CD14-positive monocyte (primary cell): ENCODE measurements at regions not wholly inside any gene's neighbourhood (a gene's known extent, or its start where the extent isn't known, plus 50 kb on each side); places are given as distances from the start of the nearest gene placed in this dataset.

Experiments
- DNase-seq, 3 donors: peaks; one replicate each; pipeline ENCODE4 v3.0.0-alpha.2; 2011 to 2022
- H2AFZ ChIP-seq: 2 replicates; pipeline ENCODE4 v1.6.0; 2012; ENCODE audit warnings: mild to moderate bottlenecking, low read depth, low read length, inconsistent platforms; ENCODE audit not compliant: insufficient read depth, poor library complexity, severe bottlenecking
- H3K27ac ChIP-seq, 2 donors: 1 replicate in 1 of 2; 2 replicates in 1 of 2; pipeline ENCODE4 v1.5.1; 2012 to 2013; ENCODE audit warnings: low read length in 2 of 2, control low read depth in 1 of 2, inconsistent platforms in 1 of 2, low read depth in 1 of 2, mild to moderate bottlenecking in 1 of 2
- H3K27me3 ChIP-seq, 2 donors: one replicate each; pipeline versions ENCODE4 v1.6.0 to v1.6.1; 2011 to 2013; ENCODE audit warnings: low read length in 2 of 2; ENCODE audit not compliant: control insufficient read depth in 2 of 2, insufficient read depth in 2 of 2
- H3K36me3 ChIP-seq, 2 donors: replicated peaks in 1 of 2; 1 replicate in 1 of 2; 2 replicates in 1 of 2; pipeline versions ENCODE4 v1.5.1 to v1.6.1; 2012 to 2013; ENCODE audit warnings: low read length in 2 of 2, control low read depth in 1 of 2, inconsistent platforms in 1 of 2, mild to moderate bottlenecking in 1 of 2; ENCODE audit not compliant: insufficient read depth in 2 of 2, control insufficient read depth in 1 of 2
- H3K4me1 ChIP-seq, 2 donors: 1 replicate in 1 of 2; 2 replicates in 1 of 2; pipeline versions ENCODE4 v1.5.1 to v1.6.1; 2012 to 2013; ENCODE audit warnings: low read length in 2 of 2, control low read depth in 1 of 2, inconsistent platforms in 1 of 2, mild to moderate bottlenecking in 1 of 2, moderate library complexity in 1 of 2; ENCODE audit not compliant: insufficient read depth in 2 of 2, control insufficient read depth in 1 of 2
- H3K4me2 ChIP-seq: replicated peaks from 2 replicates; pipeline ENCODE3; 2012; ENCODE audit warnings: low read length, moderate library complexity, mild to moderate bottlenecking; ENCODE audit not compliant: poor library complexity, severe bottlenecking; ENCODE audit errors: extremely low read depth
- H3K4me3 ChIP-seq, 3 experiments: fragments of 200-600 bp in 1 of 3; sonication (generic) in 1 of 3; replicated peaks in 1 of 3; 1 replicate in 2 of 3; 2 replicates in 1 of 3; pipeline ENCODE4 v1.5.1; 2011 to 2013; ENCODE audit warnings: low read length in 3 of 3, mild to moderate bottlenecking in 3 of 3, control low read depth in 2 of 3, low read depth in 2 of 3, inconsistent platforms in 1 of 3, moderate library complexity in 1 of 3
- H3K79me2 ChIP-seq: 2 replicates; pipeline ENCODE4 v1.6.0; 2012; ENCODE audit warnings: mild to moderate bottlenecking, control low read depth, inconsistent platforms, low read length, moderate library complexity; ENCODE audit not compliant: insufficient read depth
- H3K9ac ChIP-seq: 2 replicates; pipeline ENCODE4 v1.6.0; 2017; ENCODE audit warnings: low read length, mild to moderate bottlenecking; ENCODE audit not compliant: insufficient read depth, poor library complexity, severe bottlenecking
- H3K9me3 ChIP-seq, 2 donors: replicated peaks in 1 of 2; 1 replicate in 1 of 2; 2 replicates in 1 of 2; pipeline versions ENCODE4 v1.5.1 to v1.6.1; 2012 to 2013; ENCODE audit warnings: low read length in 2 of 2, control low read depth in 1 of 2; ENCODE audit not compliant: control insufficient read depth in 1 of 2, insufficient read depth in 1 of 2
- H4K20me1 ChIP-seq: 2 replicates; pipeline ENCODE4 v1.6.0; 2012; ENCODE audit warnings: mild to moderate bottlenecking, low read length, control low read depth, moderate library complexity; ENCODE audit not compliant: insufficient read depth
- H3K27ac Mint-ChIP-seq, 7 donors: one replicate each; pipeline ENCODE4 v1.8.0; 2020; ENCODE audit warnings: mild to moderate bottlenecking in 7 of 7, mixed read lengths in 7 of 7, moderate library complexity in 6 of 7, inconsistent platforms in 2 of 7
- H3K27me3 Mint-ChIP-seq, 3 donors: one replicate each; pipeline ENCODE4 v1.8.0; 2021 to 2022; ENCODE audit warnings: low read depth in 3 of 3, mild to moderate bottlenecking in 3 of 3, mixed read lengths in 3 of 3, moderate library complexity in 3 of 3, inconsistent platforms in 1 of 3
- H3K36me3 Mint-ChIP-seq, 2 donors: one replicate each; pipeline ENCODE4 v1.8.0; 2020; ENCODE audit warnings: mixed read lengths in 2 of 2, inconsistent platforms in 1 of 2, mild to moderate bottlenecking in 1 of 2
- H3K4me1 Mint-ChIP-seq: one replicate; pipeline ENCODE4 v1.8.0; 2020; ENCODE audit warnings: mild to moderate bottlenecking, mixed read lengths
- H3K4me3 Mint-ChIP-seq, 2 donors: one replicate each; pipeline ENCODE4 v1.8.0; 2020; ENCODE audit warnings: mild to moderate bottlenecking in 2 of 2, mixed read lengths in 2 of 2, moderate library complexity in 1 of 2
- H3K9me3 Mint-ChIP-seq, 7 donors: one replicate each; pipeline ENCODE4 v1.8.0; 2020 to 2022; ENCODE audit warnings: mixed read lengths in 7 of 7, mild to moderate bottlenecking in 6 of 7, moderate library complexity in 6 of 7, inconsistent platforms in 2 of 7
- CTCF ChIP-seq: fragments of 200-600 bp; IDR thresholded peaks from one replicate; pipeline ENCODE4 v1.8.0; 2022; ENCODE audit warnings: antibody characterized with exemption, mild to moderate bottlenecking
- WGBS: methylation state at CpG from one replicate; pipeline ENCODE4 v1.1.5; 2013; ENCODE audit warnings: missing lambda C conversion rate; ENCODE audit not compliant: insufficient coverage; 5-methylcytosine and 5-hydroxymethylcytosine counted together
- intact Hi-C, 2 donors: fragments of 100-400 bp; cut with micrococcal nuclease; formaldehyde crosslinking; loops; one replicate each; pipeline versions ENCODE4 v1.15.0 to v1.15.1; 2023

- no peak overlapping the region for H3K27ac ChIP-seq
- Mint-ChIP-seq H3K4me1 (no peaks in the 10 kb centered on the region), H3K27me3 (peaks cover 7 to 22% (median 11%) of the 10 kb centered on the region in 3 donors), H3K9me3 (peaks cover 0 to 2% (median 0%) of the 10 kb centered on the region in 7 donors), H3K27ac (no peak overlapping the region), H3K36me3 (no peaks in the 10 kb centered on the region), H3K4me3 (no peak overlapping the region)
- no peaks in the 10 kb centered on the region for H4K20me1 ChIP-seq
- H3K4me3 ChIP-seq = no peak overlapping the region
- no peak overlapping the region for H2AFZ ChIP-seq
- no peaks in the 10 kb centered on the region for H3K79me2 ChIP-seq
- no peak overlapping the region for H3K9ac ChIP-seq
- no CpG with 5 or more reads among the region's 4 CpGs for WGBS
- peaks cover 0 to 2% of the 10 kb centered on the region in 2 donors for H3K27me3 ChIP-seq
- intact Hi-C loops = loop anchor here (10.0 kb wide), 1 partner anchor 496 kb away; no protein-coding TSS in a partner anchor
- no peaks in the 10 kb centered on the region for H3K36me3 ChIP-seq
- no peak for TF ChIP-seq CTCF
- no peak overlapping the region for H3K4me2 ChIP-seq
- H3K9me3 ChIP-seq = no peaks in the 10 kb centered on the region
- no peak for DNase-seq
- H3K4me1 ChIP-seq = no peaks in the 10 kb centered on the region
Measured at GRCh38 chr12:107998863-107999262, 130.2 kb upstream of the WSCD2 start.

GRCh38 chr12:108000111-108000510, 129.0 kb upstream of the WSCD2 start:
- no peaks in the 10 kb centered on the region for H3K79me2 ChIP-seq
- Mint-ChIP-seq H3K27me3 (peaks cover 5 to 20% (median 6%) of the 10 kb centered on the region in 3 donors), H3K4me3 (no peak overlapping the region), H3K27ac (no peak overlapping the region), H3K36me3 (no peaks in the 10 kb centered on the region), H3K9me3 (peaks cover 0 to 2% (median 0%) of the 10 kb centered on the region in 7 donors), H3K4me1 (no peaks in the 10 kb centered on the region)
- 63% methylated on average over 1 of the region's 2 CpGs for WGBS
- TF ChIP-seq CTCF = no peak
- no peak overlapping the region for H2AFZ ChIP-seq
- no peak overlapping the region for H3K27ac ChIP-seq
- DNase-seq = no peak
- H4K20me1 ChIP-seq = no peaks in the 10 kb centered on the region
- H3K4me2 ChIP-seq = no peak overlapping the region
- H3K9me3 ChIP-seq = no peaks in the 10 kb centered on the region
- intact Hi-C loops = no loop called here
- H3K9ac ChIP-seq = no peak overlapping the region
- no peaks in the 10 kb centered on the region for H3K36me3 ChIP-seq
- peaks cover 0 to 2% of the 10 kb centered on the region in 2 donors for H3K27me3 ChIP-seq
- no peak overlapping the region for H3K4me3 ChIP-seq
- no peaks in the 10 kb centered on the region for H3K4me1 ChIP-seq
